GM19467 (cell line): ENCODE measurements at regions not wholly inside any gene's neighbourhood (a gene's known extent, or its start where the extent isn't known, plus 50 kb on each side); places are given as distances from the start of the nearest gene placed in this dataset.
"Not testable (repeated sequence)": the region's sequence is repeated elsewhere in the genome, so short reads cannot be mapped to it uniquely, and the experiment has no call there.

Experiments used
- ATAC-seq: cut with Tn5 transposase; IDR thresholded peaks from one replicate; pipeline ENCODE4 v1.9.1; 2021; ENCODE audit warnings: mild to moderate bottlenecking, moderate library complexity; ENCODE audit not compliant: unreplicated experiment

GRCh38 chr1:186775881-186776560, 52.7 kb upstream of the PLA2G4A start:
- no peak for ATAC-seq

DNA sequence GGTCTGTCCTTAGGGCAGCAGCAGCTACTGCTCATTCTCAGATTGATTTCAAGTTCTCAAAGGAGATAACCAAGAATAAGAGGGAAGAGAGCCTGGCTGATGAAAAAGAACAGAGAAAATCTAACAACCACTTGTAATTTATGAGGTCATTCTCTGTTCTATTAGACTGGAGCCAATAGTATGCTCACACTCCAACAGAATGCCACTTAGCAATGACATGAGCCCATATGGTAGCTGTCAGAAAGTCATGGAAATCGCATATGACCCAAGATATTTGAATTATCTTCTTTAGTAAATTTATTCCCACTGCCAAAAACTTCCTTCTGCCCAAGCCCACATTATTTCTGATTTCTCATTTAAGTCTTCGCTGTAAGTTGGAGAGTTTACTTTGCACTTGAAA, 53.7 kb upstream of the PLA2G4A start:
- ATAC-seq: no peak

DNA sequence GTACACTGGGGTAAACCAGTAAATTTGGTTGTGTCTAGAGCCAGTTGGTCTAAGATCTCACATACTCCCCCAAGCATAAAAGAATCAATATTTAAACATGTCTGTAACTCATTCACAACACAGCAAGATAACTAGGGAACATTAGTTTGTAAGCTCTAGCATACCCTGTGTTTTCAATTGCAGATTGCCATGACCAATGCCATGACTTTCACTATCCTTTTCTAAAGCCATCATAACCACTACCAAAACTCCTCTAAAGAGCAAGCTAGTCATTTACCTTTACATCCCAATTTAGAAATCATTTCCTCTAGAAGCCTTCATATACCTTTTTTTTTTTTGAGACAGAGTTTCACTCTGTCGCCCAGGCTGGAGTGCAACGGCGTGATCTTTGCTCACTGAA, 56.5 kb upstream of the PLA2G4A start:
- ATAC-seq: peak; percentile 44

GRCh38 chr1:186770421-186770820, 58.3 kb upstream of the PLA2G4A start:
- ATAC-seq: no peak

- ATAC-seq: peak; percentile 74
Measured at GRCh38 chr1:186768906-186769305, 59.8 kb upstream of the PLA2G4A start.

DNA sequence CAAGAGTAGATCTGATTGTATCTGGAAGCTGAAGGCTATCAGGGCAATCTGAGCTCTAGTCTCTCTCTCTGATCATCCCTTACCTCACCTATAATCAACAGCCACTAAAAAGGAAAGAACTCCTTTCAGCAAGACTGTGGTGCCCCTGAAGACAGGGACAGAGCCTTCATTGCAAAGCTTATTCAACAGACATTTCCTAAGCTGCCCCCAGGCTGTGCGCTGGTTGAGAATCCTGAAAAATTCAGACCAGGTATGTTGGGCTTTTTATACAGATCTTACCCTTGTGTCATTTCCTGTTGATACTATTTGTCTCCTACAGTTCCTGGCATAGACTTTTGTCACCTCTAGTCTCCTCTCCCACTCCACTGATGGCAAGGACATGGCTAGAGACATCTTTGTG, 63.3 kb upstream of the PLA2G4A start:
- ATAC-seq: no peak

DNA sequence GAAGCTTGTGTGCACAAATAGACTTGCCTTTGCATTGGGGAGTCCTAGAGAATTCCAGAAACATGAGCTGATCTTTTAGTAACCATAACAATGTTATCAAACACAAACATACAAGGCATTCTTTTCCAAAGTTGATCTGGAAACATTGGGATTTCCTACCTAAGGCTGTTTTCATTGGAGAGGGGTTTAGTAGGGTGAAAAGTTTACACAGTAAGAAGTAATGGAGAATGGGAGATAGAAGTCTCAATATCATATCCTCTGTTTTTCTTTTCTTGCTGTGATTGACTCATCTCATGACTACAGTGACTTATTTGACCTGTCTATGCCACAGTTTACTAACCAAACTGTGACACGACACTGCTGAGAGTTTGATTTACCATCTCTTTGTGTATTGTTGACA, 65.6 kb upstream of the PLA2G4A start:
- no peak for ATAC-seq

GRCh38 chr1:186762653-186763052, 66.1 kb upstream of the PLA2G4A start:
- ATAC-seq: no peak

- ATAC-seq: peak; percentile 48
Measured at GRCh38 chr1:186761358-186761757, 67.4 kb upstream of the PLA2G4A start.

- ATAC-seq: no peak
Measured at GRCh38 chr1:186760446-186760845, 68.3 kb upstream of the PLA2G4A start.

DNA sequence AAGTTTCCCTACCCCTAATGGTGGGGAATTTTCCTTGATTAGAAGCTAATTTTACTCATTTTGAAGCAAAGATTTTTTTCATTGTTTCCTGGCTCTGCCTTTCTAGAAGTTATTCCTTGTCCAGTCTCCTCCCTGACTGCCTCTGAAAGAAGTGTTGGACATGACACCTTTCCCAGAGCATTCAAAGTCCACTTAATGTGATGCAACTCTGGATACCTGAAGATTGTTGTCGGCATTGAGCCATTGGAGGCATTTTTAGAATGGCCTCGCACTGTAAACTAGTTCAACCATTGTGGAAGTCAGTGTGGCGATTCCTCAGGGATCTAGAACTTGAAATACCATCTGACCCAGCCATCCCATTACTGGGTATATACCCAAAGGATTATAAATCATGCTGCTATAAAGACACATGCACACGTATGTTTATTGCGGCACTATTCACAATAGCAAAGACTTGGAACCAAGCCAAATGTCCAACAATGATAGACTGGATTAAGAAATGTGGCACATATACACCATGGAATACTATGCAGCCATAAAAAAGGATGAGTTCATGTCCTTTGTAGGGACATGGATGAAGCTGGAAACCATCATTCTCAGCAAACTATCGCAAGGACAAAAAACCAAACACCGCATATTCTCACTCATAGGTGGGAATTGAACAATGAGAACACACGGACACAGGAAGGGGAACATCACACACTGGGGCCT, 69.7 kb upstream of the PLA2G4A start:
- not testable (repeated sequence) for ATAC-seq

DNA sequence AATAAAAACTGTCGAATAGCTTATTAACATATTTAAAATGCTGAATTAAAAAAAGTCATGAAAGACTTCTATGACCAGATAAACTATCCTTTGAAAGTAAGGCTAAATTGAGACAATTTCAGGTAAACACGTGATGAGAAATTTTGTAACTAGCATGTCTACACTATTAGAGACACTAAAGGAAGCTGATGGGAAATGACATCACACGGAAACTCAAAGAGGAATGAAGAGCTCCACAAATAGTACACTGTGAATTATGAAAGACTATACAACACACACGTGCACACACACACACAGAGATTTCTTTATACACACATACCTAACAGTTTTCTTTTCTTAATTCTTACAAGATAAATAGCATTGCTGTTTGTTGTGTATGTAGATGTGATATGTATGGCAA, 70.9 kb upstream of the PLA2G4A start:
- ATAC-seq: no peak

GRCh38 chr1:186754542-186755145, 74.1 kb upstream of the PLA2G4A start:
- ATAC-seq: no peak

DNA sequence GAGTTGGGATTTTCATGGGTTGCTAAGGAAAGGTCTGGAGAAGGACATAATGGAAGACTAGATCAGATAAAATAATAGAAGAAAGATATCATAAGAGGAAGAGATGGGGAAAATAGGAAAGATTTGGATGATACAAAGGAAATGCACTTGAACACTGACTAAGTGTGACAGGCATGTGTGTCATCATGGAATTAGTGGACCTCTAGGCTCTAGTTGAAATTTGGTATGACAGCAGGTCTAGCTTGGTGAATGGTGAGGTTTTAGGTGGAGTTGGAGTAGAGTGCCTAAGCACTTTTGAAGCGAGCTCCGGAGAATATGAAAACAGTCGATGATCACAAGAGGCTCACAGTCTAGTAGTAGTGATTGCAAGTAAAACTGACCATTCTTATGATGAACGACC, 73.0 kb upstream of the PTGS2 start:
- no peak for ATAC-seq

- no peak for ATAC-seq
Measured at GRCh38 chr1:186750257-186750656, 70.0 kb upstream of the PTGS2 start.

DNA sequence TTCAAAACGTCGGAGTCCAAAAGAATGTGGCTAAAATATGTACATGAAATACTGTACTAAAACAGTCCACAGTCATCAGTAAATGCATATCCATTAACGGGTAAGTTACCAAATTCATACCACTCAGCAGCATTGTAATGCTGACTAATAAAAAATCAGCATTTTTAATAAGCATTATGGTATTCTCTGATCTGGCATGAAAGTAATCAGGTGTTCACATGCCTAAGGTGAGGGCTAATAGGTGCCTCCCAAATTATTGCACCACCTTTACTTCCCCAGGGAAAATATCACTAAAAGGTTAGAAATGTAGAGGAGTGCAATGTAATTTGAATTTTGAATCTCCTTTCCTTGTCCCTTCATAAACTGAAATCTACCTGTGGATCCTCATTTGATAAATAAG, 69.6 kb upstream of the PTGS2 start:
- ATAC-seq: no peak

- ATAC-seq: no peak
Measured at GRCh38 chr1:186747661-186748060, 67.4 kb upstream of the PTGS2 start.

DNA sequence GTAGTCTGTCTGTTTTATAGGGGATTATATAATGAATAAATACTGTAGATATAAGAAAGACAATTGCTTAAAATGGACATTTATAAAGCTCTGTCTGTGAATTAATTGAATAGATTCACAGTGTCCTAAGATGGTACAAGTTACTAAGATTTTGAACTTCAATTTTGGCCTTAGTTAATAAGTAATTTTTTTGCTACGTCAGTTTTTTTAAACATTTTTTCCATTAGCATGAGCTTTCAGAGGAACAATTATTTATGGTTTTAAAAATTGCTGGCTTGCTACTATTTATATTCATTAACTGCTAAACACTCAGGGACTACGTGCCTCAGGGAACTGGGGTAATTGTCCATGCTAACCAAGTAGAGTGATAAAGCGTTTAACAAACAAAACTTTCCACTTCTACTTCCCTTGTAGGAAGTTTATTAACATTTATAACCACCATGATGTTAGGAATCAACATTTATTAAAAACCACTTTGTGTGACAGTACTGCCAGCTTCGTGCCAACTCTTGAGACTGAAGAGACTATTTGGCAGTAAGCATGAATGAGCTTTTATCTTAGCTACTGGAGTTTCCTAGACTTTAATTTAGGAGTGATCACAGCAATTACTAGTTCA, 65.4 kb upstream of the PTGS2 start:
- ATAC-seq: no peak

DNA sequence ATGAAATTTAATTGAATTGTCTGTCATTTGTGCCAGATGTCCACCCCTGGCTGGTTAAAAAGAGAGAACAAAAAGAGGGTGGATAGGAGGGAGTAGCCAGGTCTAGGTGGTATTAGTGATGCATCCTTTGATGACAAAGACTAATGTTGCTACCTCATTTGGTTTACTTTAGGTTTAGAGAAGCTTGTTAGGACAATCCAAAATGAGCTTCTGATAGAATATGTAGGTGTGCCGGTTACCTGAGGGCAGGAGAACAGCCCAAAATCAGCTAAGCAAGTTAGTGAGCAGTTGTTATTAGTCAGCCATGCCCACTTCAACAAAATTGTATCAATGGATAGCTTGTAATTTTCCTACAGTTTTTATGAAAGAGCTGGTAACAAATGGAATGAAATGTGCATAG, 61.4 kb upstream of the PTGS2 start:
- ATAC-seq: no peak

DNA sequence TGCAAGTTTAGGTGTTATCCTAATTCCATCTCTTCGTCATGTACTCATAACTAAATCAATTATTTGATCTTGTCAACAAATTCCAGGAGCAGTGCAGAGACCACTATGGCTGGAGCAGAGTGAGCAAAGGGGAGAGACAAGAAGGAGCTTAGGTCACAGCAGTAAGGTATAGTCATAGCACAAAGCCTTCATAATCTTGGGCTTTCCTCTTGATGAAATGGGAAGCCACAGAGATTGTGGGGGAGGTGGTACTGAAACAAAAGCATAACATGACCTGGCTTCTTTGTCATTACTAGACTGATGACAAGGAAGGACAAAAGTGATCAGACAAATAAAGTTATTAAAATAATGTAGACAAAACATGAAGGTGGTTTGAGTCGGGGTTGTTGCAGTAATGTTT, 60.1 kb upstream of the PTGS2 start:
- no peak for ATAC-seq

GRCh38 chr1:186739515-186739914, 59.3 kb upstream of the PTGS2 start:
- no peak for ATAC-seq

- ATAC-seq: no peak
Measured at GRCh38 chr1:186738926-186739325, 58.7 kb upstream of the PTGS2 start.
